HL-60 (cell line): ENCODE measurements at regions not wholly inside any gene's neighbourhood (a gene's known extent, or its start where the extent isn't known, plus 50 kb on each side); places are given as distances from the start of the nearest gene placed in this dataset.

Source experiments
- DNase-seq, 2 experiments: peaks; one replicate each; pipeline ENCODE4 v3.0.0-alpha.2; 2010 to 2020; ENCODE audit warnings: low read depth in 1 of 2, low spot score in 1 of 2
- H3K27ac ChIP-seq: fragments of 250-450 bp; sonication (Bioruptor Pico); replicated peaks from 2 replicates; pipeline ENCODE4 v1.5.1; 2020; ENCODE audit warnings: mild to moderate bottlenecking, moderate library complexity
- H3K27me3 ChIP-seq: fragments of 250-450 bp; sonication (Bioruptor Pico); 2 replicates; pipeline ENCODE4 v1.5.1; 2021; ENCODE audit warnings: mild to moderate bottlenecking, moderate library complexity; ENCODE audit not compliant: insufficient read depth, poor library complexity, severe bottlenecking
- H3K4me3 ChIP-seq: replicated peaks from 2 replicates; pipeline ENCODE4 v1.5.1; 2011; ENCODE audit warnings: mild to moderate bottlenecking, control low read depth, low read length; ENCODE audit not compliant: insufficient read depth
- GABPA ChIP-seq: IDR thresholded peaks from 2 replicates; pipeline ENCODE4 v1.6.1; 2012; ENCODE audit warnings: low read depth
- POLR2AphosphoS5 ChIP-seq: IDR thresholded peaks from 2 replicates; pipeline ENCODE4 v1.6.1; 2012; ENCODE audit warnings: low read depth
- REST ChIP-seq: IDR thresholded peaks from 2 replicates; pipeline ENCODE4 v1.6.1; 2012; ENCODE audit warnings: low read depth; ENCODE audit not compliant: insufficient replicate concordance
- SPI1 ChIP-seq: IDR thresholded peaks from 2 replicates; pipeline ENCODE4 v1.6.1; 2012; ENCODE audit warnings: low read depth, mild to moderate bottlenecking, borderline replicate concordance
- TF ChIP-seq, protein P1 (sequence below): IDR thresholded peaks from one replicate; pipeline ENCODE4 v1.5.1; 2011; ENCODE audit warnings: low read length, control low read depth, inconsistent platforms; ENCODE audit not compliant: insufficient read depth

DNA sequence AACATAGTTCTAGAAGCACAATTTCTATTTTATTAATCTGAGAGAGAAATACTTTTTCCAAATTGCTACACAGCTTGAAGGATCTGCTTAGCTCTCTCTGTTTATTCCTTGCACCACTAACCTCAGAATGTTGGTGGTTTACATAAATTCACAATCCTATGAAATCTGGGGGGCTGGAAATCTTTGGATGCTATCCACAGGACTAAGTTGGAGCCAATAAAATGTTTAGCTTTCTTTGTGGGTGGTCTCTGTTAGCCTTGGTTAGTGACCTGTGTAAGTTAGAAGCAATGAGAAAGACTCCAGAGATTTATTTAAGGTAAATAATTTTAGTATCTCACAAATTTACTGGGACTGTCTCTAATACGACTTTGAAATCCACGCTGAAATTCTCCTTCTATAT is 418.1 kb downstream of the ADGRL2 start:
- DNase-seq: no peak
- H3K4me3 ChIP-seq: no peak overlapping the region
- no peak overlapping the region for H3K27ac ChIP-seq
- TF ChIP-seq SPI1: no peak
- TF ChIP-seq, protein P1, sequence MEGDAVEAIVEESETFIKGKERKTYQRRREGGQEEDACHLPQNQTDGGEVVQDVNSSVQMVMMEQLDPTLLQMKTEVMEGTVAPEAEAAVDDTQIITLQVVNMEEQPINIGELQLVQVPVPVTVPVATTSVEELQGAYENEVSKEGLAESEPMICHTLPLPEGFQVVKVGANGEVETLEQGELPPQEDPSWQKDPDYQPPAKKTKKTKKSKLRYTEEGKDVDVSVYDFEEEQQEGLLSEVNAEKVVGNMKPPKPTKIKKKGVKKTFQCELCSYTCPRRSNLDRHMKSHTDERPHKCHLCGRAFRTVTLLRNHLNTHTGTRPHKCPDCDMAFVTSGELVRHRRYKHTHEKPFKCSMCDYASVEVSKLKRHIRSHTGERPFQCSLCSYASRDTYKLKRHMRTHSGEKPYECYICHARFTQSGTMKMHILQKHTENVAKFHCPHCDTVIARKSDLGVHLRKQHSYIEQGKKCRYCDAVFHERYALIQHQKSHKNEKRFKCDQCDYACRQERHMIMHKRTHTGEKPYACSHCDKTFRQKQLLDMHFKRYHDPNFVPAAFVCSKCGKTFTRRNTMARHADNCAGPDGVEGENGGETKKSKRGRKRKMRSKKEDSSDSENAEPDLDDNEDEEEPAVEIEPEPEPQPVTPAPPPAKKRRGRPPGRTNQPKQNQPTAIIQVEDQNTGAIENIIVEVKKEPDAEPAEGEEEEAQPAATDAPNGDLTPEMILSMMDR: no peak
- no peak for TF ChIP-seq POLR2AphosphoS5
- TF ChIP-seq GABPA: no peak
- no peak for TF ChIP-seq REST
- no peaks in the 10 kb centered on the region for H3K27me3 ChIP-seq

GRCh38 chr1:82215853-82216175 is 415.1 kb downstream of the ADGRL2 start:
- TF ChIP-seq POLR2AphosphoS5: no peak
- TF ChIP-seq, protein P1: no peak
- TF ChIP-seq GABPA: no peak
- no peak for TF ChIP-seq SPI1
- TF ChIP-seq REST: no peak
- Histone ChIP-seq H3K27me3 (no peaks in the 10 kb centered on the region), H3K4me3 (no peak overlapping the region), H3K27ac (no peak overlapping the region)
- DNase-seq: no peak

GRCh38 chr1:82215056-82215852 is 414.5 kb downstream of the ADGRL2 start:
- DNase-seq: no peak
- no peak overlapping the region for H3K27ac ChIP-seq
- TF ChIP-seq, protein P1: no peak
- TF ChIP-seq SPI1: no peak
- TF ChIP-seq REST: no peak
- no peak for TF ChIP-seq POLR2AphosphoS5
- no peak for TF ChIP-seq GABPA
- H3K27me3 ChIP-seq: no peaks in the 10 kb centered on the region
- H3K4me3 ChIP-seq: no peak overlapping the region
